ENCODE measurements at regions not wholly inside any gene's neighbourhood (a gene's known extent, or its start where the extent isn't known, plus 50 kb on each side); places are given as distances from the start of the nearest gene placed in this dataset.
A peak's percentile ranks its signal among the peaks of the same experiment; 100 is the strongest.

DNA sequence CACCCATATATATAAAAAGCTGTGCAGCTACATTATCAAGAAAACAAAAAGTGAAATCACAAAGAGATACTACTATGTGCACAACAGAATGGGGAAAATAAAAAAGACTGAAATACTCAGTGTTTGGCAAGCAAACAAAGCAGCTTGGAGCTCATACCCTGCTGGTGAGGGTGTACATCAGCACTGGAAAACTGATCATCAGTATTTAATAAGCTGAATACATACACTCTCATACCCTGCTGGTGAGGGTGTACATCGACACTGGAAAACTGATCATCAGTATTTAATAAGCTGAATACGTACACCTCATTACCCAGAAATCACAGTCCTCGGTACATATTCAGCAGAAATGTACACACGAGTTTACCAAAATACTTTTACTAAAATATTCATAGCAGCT is 220.8 kb downstream of the SPP2 start:
- TF ChIP-seq POLR2A (IDR thresholded peaks at IDR 0.05) (no peak), POLR2AphosphoS5 (IDR thresholded peaks at IDR 0.05) (no peak)
- TF ChIP-seq, protein P1, sequence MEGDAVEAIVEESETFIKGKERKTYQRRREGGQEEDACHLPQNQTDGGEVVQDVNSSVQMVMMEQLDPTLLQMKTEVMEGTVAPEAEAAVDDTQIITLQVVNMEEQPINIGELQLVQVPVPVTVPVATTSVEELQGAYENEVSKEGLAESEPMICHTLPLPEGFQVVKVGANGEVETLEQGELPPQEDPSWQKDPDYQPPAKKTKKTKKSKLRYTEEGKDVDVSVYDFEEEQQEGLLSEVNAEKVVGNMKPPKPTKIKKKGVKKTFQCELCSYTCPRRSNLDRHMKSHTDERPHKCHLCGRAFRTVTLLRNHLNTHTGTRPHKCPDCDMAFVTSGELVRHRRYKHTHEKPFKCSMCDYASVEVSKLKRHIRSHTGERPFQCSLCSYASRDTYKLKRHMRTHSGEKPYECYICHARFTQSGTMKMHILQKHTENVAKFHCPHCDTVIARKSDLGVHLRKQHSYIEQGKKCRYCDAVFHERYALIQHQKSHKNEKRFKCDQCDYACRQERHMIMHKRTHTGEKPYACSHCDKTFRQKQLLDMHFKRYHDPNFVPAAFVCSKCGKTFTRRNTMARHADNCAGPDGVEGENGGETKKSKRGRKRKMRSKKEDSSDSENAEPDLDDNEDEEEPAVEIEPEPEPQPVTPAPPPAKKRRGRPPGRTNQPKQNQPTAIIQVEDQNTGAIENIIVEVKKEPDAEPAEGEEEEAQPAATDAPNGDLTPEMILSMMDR (IDR thresholded peaks at IDR 0.05), result no peak
- 82% methylated on average over 4 of the region's 4 CpGs for WGBS
- H3K4me1 ChIP-seq (replicated peaks), result no peaks in the 10 kb centered on the region
- no peaks in the 10 kb centered on the region for H3K9me3 ChIP-seq
- no peak for DNase-seq (ENCODE audit: low spot score)
- H3K27me3 ChIP-seq (replicated peaks; ENCODE audit: insufficient read depth), result no peaks in the 10 kb centered on the region
- no peak overlapping the region for H3K27ac ChIP-seq
- H3K4me3 ChIP-seq, result no peak overlapping the region
- no peaks in the 10 kb centered on the region for H3K36me3 ChIP-seq
- intact Hi-C loops (cut with DNase I), result no loop called here

DNA sequence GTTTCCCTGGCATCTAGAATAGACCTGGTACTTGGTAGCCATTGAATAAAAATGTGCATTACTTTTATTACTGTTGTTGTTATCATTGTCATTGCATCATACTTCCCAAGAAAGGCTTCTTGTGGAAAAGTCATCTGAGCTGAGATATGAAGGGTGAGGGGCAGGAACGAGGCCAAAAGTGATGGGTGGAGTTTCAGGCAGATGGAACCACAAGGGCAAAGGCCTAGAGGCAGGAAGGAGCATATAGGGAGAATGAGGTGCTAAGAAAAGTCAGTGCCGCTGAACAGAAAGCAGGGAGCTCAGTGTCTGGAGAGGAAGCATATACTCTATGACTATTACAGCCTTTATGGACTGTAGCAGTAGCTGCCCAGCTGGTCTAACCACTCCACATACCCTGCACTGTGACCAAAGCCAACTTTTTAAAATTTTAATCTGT is 219.3 kb downstream of the SPP2 start:
- Histone ChIP-seq H3K36me3 (no peaks in the 10 kb centered on the region), H3K27me3 (replicated peaks; ENCODE audit: insufficient read depth) (no peaks in the 10 kb centered on the region)
- WGBS, result 75% methylated on average over 2 of the region's 2 CpGs

DNA sequence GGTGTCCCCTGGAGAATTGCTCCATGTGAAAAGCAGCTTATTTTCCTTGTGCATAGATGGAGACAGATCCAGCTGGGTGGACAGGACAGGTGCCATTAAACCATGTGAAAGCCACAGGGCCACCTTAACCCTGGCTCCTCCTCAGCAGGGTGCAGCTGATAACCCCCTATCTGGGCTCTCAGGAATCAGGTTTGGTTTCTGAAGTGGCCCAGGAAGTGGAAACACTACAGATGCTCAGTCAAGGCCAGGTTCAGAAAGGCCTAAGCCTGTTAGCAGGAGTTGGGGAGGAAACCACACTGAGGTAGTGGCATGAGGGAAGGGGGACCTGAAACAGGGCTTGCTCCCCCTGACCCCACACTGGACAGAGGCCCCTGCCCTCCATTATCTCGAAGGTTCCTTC is 217.0 kb downstream of the SPP2 start:
- DNase-seq (ENCODE audit: low spot score), result no peak
- Histone ChIP-seq H3K9me3 (no peaks in the 10 kb centered on the region), H3K4me3 (no peak overlapping the region), H3K27me3 (replicated peaks; ENCODE audit: insufficient read depth) (no peaks in the 10 kb centered on the region), H3K36me3 (no peaks in the 10 kb centered on the region), H3K4me1 (replicated peaks) (no peaks in the 10 kb centered on the region), H3K27ac (no peak overlapping the region)
- no peak for TF ChIP-seq POLR2A (IDR thresholded peaks at IDR 0.05)
- TF ChIP-seq, protein P1 (IDR thresholded peaks at IDR 0.05), result no peak
- no peak for TF ChIP-seq POLR2AphosphoS5 (IDR thresholded peaks at IDR 0.05)
- 97% methylated on average over 1 of the region's 1 CpG for WGBS
- intact Hi-C loops (cut with DNase I), result no loop called here

More for the DNA sequence above, 219.3 kb downstream of the SPP2 start:
- H3K27ac ChIP-seq, result no peak overlapping the region
- TF ChIP-seq, protein P1 (IDR thresholded peaks at IDR 0.05), result no peak
- TF ChIP-seq POLR2A (IDR thresholded peaks at IDR 0.05), result no peak
- TF ChIP-seq POLR2AphosphoS5 (IDR thresholded peaks at IDR 0.05), result peak; percentile 10
- H3K9me3 ChIP-seq, result no peaks in the 10 kb centered on the region
- H3K4me1 ChIP-seq (replicated peaks), result no peaks in the 10 kb centered on the region
- DNase-seq (ENCODE audit: low spot score), result no peak
- intact Hi-C loops (cut with DNase I), result no loop called here
- H3K4me3 ChIP-seq, result no peak overlapping the region

DNA sequence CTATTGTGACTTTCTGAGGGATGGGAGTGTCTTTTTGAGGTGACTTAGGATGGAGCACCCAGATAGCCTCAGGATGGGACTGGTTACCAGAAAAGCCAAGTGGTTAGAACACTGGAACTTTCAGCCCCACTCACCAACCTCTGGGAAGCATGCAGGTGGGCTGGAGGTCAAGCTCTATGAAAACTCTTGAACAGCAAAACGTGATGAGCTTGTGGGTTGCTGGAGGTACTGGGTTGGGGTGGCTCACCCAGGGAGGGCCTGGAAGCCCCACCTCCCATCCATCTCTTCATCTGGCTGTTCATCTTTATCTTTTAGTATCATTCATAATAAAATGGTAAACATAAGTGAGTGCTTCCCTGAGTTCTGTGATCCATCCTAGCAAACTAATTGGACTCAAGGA is 216.4 kb downstream of the SPP2 start:
- 64% methylated on average over 1 of the region's 1 CpG for WGBS
- Histone ChIP-seq H3K4me1 (replicated peaks) (no peaks in the 10 kb centered on the region), H3K4me3 (no peak overlapping the region), H3K36me3 (no peaks in the 10 kb centered on the region), H3K27me3 (replicated peaks; ENCODE audit: insufficient read depth) (no peaks in the 10 kb centered on the region), H3K27ac (no peak overlapping the region), H3K9me3 (no peaks in the 10 kb centered on the region)
- intact Hi-C loops (cut with DNase I), result no loop called here
- TF ChIP-seq POLR2A (IDR thresholded peaks at IDR 0.05), result no peak
- TF ChIP-seq, protein P1 (IDR thresholded peaks at IDR 0.05), result no peak
- no peak for DNase-seq (ENCODE audit: low spot score)

DNA sequence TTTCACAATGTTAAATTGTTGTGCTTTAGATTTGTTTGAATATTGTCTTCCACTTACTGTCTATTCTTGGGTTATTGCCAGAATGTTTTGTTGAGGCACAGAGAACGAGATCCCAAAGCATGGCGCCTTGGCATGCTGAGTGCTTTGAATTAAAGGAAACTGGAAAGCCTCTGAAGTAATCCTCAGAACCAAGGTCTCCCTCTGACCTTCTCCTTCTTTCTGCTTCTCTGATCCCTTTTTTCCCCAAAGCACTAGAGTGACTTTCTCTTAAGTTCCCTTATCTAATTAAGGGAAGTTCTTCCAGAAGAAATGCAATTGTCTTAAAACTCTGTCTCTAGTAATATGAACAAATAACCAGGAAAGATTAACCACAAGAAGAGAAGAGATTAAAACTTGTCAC is 214.7 kb downstream of the SPP2 start:
- no peaks in the 10 kb centered on the region for H3K36me3 ChIP-seq
- H3K27me3 ChIP-seq (replicated peaks; ENCODE audit: insufficient read depth), result no peaks in the 10 kb centered on the region
- no peaks in the 10 kb centered on the region for H3K9me3 ChIP-seq
- H3K27ac ChIP-seq, result no peak overlapping the region
- 87% methylated on average over 2 of the region's 2 CpGs for WGBS
- H3K4me3 ChIP-seq, result no peak overlapping the region
- no peak for DNase-seq (ENCODE audit: low spot score)
- H3K4me1 ChIP-seq (replicated peaks), result no peaks in the 10 kb centered on the region
- TF ChIP-seq, protein P1 (IDR thresholded peaks at IDR 0.05), result no peak
- no peak for TF ChIP-seq POLR2AphosphoS5 (IDR thresholded peaks at IDR 0.05)
- TF ChIP-seq POLR2A (IDR thresholded peaks at IDR 0.05), result no peak
- intact Hi-C loops (cut with DNase I), result no loop called here

Measured in prostate gland (tissue), 2 donors.